ENCODE measurements at regions not wholly inside any gene's neighbourhood (a gene's known extent, or its start where the extent isn't known, plus 50 kb on each side); places are given as distances from the start of the nearest gene placed in this dataset.
"Not testable (repeated sequence)": the region's sequence is repeated elsewhere in the genome, so short reads cannot be mapped to it uniquely, and the experiment has no call there.

- FAIRE-seq, result no peak
Measured at GRCh38 chr3:3433711-3434110, 254.2 kb upstream of the CRBN start.

- no peak for FAIRE-seq
Measured at GRCh38 chr3:3429841-3430240, 250.3 kb upstream of the CRBN start.

GRCh38 chr3:3407707-3408106, 228.2 kb upstream of the CRBN start:
- FAIRE-seq, result not testable (repeated sequence)

GRCh38 chr3:3405131-3405530, 225.6 kb upstream of the CRBN start:
- no peak for FAIRE-seq

- FAIRE-seq, result no peak
Measured at GRCh38 chr3:3403700-3404099, 224.2 kb upstream of the CRBN start.

GRCh38 chr3:3392946-3393345, 213.5 kb upstream of the CRBN start:
- FAIRE-seq, result no peak

- no peak for FAIRE-seq
Measured at GRCh38 chr3:3383461-3383860, 204.0 kb upstream of the CRBN start.

- no peak for FAIRE-seq
Measured at GRCh38 chr3:3372210-3372777, 192.8 kb upstream of the CRBN start.

GRCh38 chr3:3368306-3368705, 188.8 kb upstream of the CRBN start:
- no peak for FAIRE-seq

- FAIRE-seq, result no peak
Measured at GRCh38 chr3:3366386-3366785, 186.9 kb upstream of the CRBN start.

- no peak for FAIRE-seq
Measured at GRCh38 chr3:3365716-3366115, 186.2 kb upstream of the CRBN start.

- FAIRE-seq, result no peak
Measured at GRCh38 chr3:3356846-3357245, 177.4 kb upstream of the CRBN start.

GRCh38 chr3:3355442-3355841, 176.0 kb upstream of the CRBN start:
- FAIRE-seq, result no peak

GRCh38 chr3:3353153-3353552, 173.7 kb upstream of the CRBN start:
- no peak for FAIRE-seq

GRCh38 chr3:3351226-3351625, 171.7 kb upstream of the CRBN start:
- no peak for FAIRE-seq

- FAIRE-seq, result not testable (repeated sequence)
Measured at GRCh38 chr3:3347056-3347455, 167.6 kb upstream of the CRBN start.

GRCh38 chr3:3346556-3346955, 167.1 kb upstream of the CRBN start:
- FAIRE-seq, result no peak

GRCh38 chr3:3342141-3342540, 162.7 kb upstream of the CRBN start:
- FAIRE-seq, result no peak

GRCh38 chr3:3340965-3341895, 161.7 kb upstream of the CRBN start:
- no peak for FAIRE-seq

- no peak for FAIRE-seq
Measured at GRCh38 chr3:3340526-3340925, 161.0 kb upstream of the CRBN start.

- FAIRE-seq, result no peak
Measured at GRCh38 chr3:3335903-3336302, 156.4 kb upstream of the CRBN start.

- FAIRE-seq, result no peak
Measured at GRCh38 chr3:3334491-3334890, 155.0 kb upstream of the CRBN start.

- FAIRE-seq, result no peak
Measured at GRCh38 chr3:3333571-3333970, 154.1 kb upstream of the CRBN start.

- no peak for FAIRE-seq
Measured at GRCh38 chr3:3316521-3316920, 137.0 kb upstream of the CRBN start.

- no peak for FAIRE-seq
Measured at GRCh38 chr3:3315846-3316245, 136.4 kb upstream of the CRBN start.

All from TTC549 (cell line).